NCI-H187 (cell line): ENCODE measurements at regions not wholly inside any gene's neighbourhood (a gene's known extent, or its start where the extent isn't known, plus 50 kb on each side); places are given as distances from the start of the nearest gene placed in this dataset.

ENCODE experiments used
- DNase-seq, 2 experiments: peaks; one replicate each; lab custom pipeline; 2025; lab: John Stamatoyannopoulos, UW

GRCh38 chr12:20262119-20262518 lies 106.2 kb upstream of the PDE3A start:
- DNase-seq, result no peak

DNA sequence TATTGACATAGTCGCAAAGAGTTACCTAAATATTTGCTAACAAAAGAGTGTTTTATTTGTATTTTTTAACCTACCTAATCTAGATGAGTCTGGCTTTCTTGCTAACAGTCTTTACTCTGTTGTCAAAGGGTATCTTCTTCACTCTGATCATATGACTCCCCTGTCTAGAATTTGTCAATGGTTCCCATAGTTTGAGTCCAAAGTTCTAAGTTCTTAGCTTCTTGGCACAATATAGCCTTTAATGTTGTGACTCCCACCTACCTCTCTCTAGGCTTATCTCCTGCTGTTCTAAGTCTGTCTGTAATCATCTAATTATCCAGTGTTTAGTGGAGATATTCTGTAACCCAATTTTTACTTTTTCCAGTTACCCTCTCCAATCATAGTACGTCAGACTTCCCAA lies 104.3 kb upstream of the PDE3A start:
- no peak for DNase-seq

- DNase-seq, result no peak
Measured at GRCh38 chr12:20264608-20265114, 103.7 kb upstream of the PDE3A start.

- no peak for DNase-seq
Measured at GRCh38 chr12:20268121-20268732, 100.1 kb upstream of the PDE3A start.

GRCh38 chr12:20268771-20269170 lies 99.6 kb upstream of the PDE3A start:
- no peak for DNase-seq

DNA sequence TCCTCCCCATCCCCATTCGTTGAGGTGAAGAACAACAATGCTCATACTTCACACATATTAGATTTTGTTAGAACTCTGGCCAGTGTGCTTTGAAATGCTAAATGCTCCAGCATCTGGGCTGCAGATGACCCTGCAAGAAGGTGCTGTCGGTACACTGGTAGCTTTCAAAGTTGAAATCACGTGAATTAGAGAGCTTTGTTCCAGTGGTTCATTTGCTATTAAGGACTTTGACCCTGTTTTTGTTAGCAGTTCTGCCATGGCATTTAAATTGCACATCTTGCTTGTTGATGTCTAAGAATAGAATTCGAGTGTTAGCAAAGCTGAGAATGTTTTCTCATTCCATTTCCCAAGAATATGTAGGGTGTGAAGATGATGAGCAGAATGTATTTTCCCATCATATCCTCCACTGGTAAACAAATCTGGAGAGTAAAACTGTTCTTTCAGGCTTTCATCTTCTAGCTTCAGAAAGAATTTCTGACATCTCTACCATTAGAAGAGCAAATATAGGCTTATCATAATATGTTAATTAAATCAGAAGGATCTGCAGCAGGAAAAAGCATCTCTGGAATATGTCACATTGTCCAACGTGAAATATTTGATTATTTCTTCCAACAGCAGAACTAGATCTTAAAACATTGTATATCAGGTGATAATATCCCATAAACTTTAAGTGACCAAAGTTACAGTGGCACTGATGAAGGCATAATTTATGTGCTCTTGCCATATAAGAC lies 98.8 kb upstream of the PDE3A start:
- no peak for DNase-seq

GRCh38 chr12:20270557-20270956 lies 97.8 kb upstream of the PDE3A start:
- no peak for DNase-seq

DNA sequence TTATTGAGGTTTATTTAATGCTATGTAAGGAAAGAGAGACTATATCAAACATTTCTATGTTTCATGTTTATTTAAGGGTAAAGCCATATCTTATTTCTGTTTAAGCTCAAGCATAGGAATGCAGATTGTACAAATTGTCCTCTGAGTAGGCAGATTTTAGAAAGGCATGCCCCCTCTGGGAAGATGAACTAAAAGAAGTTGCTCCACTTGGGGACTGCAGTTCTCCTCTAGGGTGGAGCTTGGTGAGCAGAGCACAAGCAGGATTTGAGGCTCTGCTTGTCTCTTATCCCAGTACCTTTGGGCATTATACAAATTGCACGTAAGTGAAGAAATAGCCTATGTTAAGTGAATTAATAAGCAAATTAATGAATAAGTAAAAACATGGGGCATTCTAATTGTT lies 96.2 kb upstream of the PDE3A start:
- no peak for DNase-seq

GRCh38 chr12:20272801-20273200 lies 95.5 kb upstream of the PDE3A start:
- no peak for DNase-seq

DNA sequence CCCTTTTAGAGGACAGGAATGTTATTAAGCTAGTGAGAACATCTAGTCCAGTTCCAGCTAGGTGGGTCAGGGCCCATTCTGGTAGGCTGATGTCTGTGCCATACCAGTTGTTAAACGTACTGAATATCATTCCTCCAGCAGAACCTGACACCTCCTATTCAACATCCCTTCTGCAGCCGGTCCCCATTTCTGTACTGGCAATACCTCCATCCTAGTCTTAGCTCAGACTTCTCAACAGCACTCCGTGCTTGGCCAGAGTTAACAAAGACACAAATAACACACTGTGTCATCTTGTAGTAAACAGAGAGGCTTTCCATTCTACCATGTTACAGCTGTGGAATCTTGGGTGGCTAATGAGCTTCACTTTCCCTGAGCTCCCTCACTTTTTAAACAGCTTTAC lies 94.3 kb upstream of the PDE3A start:
- no peak for DNase-seq

DNA sequence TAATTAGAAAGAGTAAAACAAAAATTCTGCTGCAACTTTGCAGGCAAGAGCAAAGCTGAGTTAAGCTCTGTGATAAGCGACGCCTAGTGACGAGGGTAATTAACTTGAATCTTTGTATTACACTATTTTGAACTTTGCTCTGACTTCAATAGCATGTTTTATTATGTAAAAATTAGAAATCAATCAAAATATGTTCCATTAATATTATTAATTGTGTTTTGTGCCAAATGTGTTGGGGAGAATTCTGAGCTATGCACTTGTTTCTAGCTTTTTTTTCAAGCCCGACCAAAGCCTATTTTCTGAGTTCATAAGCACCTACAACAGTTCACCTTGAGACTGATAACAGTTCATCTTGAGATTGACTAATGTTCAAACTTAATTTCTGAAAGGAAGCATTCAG lies 90.1 kb upstream of the PDE3A start:
- DNase-seq, result no peak

GRCh38 chr12:20280515-20280914 lies 87.8 kb upstream of the PDE3A start:
- no peak for DNase-seq

DNA sequence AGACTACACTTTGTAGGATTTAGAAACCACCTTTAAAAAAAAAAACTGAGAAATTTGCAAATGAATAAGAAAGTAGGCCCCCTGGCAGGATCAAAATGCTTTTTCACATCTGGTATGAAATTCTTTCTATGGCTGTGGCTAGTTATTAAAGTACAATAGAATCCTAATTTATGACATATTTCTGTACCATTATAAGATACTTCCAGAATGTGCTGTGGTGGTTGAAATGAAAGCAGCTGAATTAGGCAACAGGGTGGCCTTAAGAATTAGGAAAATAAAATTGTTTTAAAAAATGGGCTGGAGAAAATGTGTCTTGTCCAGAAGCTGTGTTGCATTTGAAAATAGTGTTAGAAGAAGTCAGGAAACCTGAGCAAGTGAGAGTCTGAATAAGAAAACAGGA lies 85.9 kb upstream of the PDE3A start:
- DNase-seq, result no peak

- DNase-seq, result no peak
Measured at GRCh38 chr12:20283482-20283881, 84.9 kb upstream of the PDE3A start.

DNA sequence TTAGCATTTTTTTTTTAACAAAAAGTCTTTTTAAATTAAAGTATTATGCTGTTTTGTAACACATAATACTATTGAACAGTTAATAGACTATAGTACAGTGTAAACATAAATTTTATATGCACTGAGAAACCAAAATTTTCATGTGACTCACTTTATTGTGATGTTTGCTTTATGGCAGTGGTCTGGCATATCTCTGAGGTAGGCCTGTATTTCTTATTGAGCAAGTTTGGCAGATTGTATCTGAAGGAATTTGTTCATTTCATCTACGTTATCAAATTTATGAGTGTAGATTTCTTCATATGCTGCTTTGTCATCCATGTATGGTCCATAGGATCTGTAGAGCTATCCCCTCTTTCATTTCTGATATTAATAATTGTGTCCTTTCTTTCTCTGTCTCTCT lies 78.8 kb upstream of the PDE3A start:
- DNase-seq, result no peak

DNA sequence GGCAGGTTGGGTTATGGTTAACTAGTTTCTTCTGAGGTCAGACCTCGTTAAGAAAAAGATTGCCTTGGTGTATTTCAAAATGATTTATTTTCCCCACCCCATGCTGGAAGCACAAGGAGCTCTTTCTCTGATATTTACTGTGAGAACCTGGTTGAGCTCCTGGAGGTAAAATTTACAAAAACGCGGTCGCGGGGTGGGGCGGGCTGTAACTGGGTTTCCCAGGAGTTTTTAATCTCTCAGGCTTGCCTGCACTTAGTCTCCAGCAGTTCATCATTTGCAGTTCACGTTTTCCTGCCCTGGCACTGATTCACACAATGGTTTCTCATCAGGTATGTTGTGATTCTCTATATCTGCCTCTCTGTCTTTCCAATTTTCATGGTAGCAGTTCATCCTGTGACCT lies 67.9 kb upstream of the PDE3A start:
- no peak for DNase-seq

DNA sequence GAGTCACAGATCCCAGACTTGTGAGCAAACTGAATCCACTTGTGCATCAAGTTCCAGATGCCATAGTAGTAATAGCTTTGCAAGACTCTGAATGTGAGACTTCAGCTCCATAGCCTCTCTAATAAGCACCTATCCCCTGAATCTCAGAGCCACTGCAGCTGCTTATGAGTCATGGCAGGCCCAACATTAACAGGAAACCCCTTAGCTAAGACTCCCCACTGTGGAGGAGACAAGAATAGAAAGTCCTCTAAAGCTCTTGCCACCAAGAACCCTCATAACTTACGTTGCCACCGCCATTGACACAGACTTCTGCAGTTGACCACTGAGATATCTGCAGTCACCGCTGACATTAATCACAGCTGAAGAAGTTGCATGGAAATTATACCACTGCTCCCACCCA lies 62.9 kb upstream of the PDE3A start:
- no peak for DNase-seq

DNA sequence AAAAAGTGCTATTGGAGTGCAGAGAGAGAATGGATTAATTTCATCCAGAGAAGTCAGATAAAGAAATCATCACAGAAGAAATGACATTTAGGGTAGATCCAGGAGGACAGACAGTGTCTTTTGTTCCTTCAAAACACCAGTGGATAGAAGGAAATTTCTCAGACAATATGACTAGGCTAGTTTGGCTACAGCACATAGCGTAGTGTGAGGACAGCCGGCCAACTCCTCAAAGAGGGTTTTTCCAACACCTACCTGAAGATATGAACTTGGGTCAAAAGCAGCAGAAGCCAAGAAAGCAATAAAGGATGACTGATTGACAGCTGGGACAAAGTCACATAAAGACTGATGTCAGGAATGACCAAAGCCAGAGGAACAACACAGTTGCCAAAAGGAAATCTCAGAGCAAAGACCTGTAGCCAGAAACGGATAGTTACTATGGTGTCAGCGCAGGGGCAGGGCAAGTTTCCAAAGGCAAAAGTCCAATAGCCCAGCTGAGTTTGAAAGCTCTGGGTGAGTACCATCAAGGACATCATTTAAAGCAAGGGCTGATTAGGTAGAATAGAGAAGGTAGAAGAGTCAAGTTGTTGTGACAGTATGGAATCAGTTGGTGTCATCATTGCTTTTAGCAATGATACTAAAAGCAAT lies 58.7 kb upstream of the PDE3A start:
- no peak for DNase-seq

GRCh38 chr12:20314328-20314727 lies 54.0 kb upstream of the PDE3A start:
- no peak for DNase-seq

- DNase-seq, result no peak
Measured at GRCh38 chr12:20317554-20317953, 50.8 kb upstream of the PDE3A start.
